ENCODE measurements at regions not wholly inside any gene's neighbourhood (a gene's known extent, or its start where the extent isn't known, plus 50 kb on each side); places are given as distances from the start of the nearest gene placed in this dataset.

DNA sequence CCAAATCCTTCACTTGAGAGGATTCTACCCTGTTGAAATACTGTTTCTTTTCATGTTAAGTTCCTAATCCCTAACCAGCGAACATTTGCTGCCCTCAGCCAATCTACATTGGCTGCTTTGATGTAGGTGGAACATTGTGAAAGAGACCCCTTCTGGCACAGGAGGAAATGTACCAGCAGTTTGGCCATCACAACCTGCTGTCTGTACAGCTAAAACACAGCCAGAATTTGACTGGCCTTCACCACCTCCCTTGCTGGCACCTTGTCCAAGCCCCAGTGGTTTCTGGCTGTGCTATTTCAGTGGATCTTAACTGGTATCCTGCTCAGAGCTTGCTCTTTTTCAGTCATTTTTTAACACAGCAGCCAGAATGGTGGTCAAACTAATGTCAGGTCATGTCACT, 202.1 kb upstream of the EPHA7 start:
- DNase-seq, result no peak

DNA sequence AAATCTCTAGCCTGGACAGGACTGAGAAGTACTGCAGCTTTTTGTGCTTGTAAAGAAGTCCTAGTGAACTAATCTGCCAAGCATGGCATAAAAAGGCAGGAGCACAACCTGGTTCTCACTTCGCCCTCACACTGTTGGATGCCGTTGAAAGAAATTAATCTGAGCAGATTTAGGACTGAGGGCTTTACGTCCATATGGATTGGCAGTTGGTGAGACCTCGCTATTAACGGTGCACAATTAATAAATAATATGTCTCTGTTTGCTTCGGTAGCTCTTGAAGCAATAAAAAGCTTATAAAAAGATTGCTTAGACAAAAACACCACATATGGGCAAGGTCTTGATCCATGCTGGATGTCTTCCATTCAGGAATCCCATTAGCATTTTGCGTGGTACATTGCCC, 185.6 kb upstream of the EPHA7 start:
- no peak for DNase-seq

DNA sequence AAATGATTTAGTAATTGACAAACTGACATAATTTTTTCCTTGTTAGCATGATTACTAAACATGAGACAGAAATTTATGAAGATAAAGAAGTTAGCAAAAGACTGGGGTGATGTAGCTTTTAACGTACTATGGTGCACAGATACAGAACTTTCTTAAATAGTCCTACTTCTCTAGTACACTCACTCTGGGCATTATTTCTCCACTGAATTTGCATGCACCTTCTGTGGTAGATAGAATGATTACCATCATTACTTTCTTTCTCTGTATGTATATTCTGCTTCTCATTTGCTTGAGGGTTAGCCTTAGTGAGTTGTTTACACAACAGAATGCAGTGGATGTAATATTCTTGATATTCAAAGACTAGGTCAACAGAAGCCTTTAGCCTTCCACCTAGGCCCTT, 173.1 kb upstream of the EPHA7 start:
- no peak for DNase-seq

DNA sequence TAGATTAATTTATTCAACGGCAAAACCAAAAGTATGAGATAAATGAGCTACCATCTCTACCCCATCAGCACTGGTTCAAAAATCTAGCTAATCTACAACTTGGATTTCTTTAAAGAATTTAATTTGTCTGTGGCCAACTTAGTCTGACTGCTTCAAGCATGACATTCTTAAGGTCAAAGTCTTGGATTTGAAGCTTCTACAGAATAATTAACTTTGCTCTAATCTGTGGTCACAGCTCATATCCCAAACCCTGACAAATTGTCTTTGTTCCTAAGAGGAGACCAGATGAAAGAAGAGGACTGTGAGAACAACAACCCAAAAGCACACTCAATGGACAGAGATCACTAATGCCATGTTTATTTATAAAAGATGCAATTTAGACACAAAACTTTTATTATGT, 166.9 kb upstream of the EPHA7 start:
- DNase-seq, result no peak

DNA sequence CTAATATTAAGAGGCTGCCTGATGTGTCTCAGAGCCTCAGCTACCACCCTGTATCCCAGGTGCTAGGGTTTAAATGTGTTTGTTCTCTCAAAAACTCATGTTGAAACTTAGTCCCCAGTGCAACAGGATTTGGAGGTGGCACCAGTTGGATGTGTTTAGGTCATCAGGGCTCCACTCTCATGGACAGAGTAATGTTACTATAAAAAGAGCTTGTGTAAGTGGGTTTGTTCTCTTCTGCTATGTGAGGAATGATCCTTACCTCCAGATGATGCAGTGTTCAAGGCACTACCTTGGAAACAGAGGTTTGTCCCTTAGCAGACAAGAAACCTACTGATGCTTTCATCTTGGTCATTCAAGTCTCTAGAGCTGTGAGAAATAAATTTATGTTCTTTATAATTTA, 164.9 kb upstream of the EPHA7 start:
- no peak for DNase-seq

DNA sequence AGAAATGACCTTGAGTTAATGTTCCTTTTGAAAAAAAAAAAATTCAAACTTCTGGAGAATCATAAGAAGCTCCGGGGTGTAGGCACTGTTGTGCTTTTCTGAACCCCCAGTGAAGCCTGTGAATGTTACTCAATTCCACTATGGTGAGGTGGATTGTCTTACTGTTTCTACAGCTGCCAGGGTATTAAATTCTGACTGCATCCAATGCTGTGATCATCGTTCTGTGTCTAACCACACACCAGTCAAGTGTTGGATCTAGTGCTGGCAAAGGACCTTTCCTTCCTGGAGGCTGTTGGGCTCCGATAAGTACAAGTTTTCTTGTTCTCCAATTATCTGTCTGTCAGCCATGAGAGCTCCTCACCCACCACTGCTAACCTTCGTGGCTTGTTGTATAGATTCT, 162.0 kb upstream of the EPHA7 start:
- DNase-seq, result no peak

DNA sequence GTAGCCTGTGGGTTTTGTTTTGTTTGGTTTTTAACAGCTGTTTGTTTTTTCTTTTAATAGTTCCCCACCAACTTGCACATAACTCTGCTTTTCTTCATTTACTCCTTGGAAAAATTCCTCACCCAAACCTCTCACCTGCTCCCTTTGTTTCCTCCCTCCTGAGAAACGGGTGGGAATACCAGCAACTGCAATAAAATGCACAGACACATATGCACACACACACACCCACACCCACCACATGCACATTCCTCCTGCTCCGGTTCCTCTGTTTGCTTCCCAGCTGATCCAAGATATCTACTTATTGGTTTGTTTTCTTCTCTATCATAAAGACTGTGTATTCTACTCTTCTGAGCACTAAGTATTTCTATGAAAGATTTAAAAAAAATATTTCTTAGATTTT, 161.1 kb upstream of the EPHA7 start:
- no peak for DNase-seq

DNA sequence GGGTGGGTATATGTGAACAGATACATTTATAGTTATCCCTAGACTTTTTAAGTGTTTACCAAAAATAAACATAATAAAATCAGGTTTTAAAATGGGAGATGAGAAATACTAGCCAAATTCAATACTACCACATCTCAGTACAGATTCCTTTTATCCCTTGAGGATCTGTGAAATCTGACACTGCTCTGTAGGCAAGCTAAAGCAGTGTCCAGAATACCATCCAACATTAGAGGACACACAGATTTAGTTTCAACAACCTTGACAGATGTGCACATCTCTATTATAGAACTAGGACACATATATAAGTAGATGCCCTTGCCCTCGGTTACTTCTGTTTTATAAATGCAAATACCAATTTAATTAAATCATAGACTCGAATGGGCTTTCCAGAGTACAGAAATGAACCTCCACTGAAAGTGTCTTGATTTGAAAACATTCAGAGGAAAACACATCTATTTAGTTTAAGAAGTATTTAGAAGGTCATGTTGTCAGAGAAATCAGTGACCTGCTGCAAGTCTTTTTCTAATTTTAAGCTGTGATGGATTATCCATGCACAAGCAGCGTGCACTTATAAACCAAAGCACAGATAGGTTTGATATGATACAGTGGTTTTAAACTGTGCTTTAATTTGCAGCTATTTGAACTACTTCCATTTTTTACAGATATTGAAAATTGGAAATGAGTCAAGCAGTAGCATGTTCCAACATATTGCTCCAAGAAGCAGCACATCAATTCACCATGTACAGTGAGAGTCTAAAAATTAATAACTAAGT, 156.3 kb upstream of the EPHA7 start:
- no peak for DNase-seq

DNA sequence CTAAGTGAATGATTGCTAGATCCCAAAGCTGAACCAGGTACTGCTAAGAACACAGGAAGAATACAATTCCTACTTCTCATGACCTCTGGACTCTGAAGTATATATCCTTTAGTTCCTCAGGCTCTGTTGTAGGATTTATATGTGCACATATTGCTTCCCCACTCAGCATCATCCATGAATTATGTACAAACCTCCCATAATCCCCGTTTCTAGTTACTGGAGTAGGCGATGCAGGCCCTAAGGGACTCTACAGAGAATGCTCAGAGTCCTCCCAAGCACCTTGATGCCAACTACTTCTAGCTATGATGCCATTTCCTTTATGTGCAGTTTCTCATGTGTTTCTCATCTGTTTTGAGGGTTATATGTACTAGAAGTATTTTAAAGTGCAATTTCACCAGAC, 154.9 kb upstream of the EPHA7 start:
- DNase-seq, result no peak

DNA sequence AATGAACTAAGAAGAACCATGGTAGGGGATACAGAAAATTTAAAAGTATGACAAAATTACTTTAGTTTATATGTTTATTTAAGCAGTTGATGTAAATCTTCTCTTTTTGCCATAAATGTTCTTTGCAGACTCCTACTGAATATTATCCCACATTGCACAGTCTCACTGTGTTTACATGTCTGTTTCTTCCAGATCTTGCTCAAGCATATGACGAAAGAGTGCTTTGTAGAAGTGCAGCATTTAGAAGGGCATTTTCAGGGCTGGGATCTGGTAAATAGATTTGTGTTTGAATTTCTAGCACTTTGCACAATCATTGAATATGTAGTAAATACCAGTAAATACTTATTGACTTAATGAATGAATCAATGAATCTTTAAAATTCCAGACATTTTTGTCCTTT, 152.0 kb upstream of the EPHA7 start:
- DNase-seq, result no peak

DNA sequence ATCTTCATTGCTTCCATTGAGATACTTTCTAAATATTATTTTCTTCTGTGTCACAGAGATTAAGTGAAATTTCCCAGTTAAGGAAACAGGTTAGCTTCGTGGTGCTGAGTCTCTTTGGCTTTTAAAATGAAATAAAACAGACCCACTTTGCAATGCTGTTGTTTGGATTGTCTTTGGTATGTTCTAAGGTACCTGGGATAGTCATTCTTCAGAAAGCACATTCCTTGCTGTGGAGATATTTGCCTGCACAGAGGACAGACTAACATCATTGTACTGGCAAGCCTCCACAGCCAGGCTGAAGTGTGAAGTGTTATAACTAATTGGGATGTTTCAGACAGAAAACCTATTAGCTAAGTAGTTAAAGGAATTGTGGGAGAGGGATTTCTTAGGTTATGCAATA, 148.8 kb upstream of the EPHA7 start:
- no peak for DNase-seq

DNA sequence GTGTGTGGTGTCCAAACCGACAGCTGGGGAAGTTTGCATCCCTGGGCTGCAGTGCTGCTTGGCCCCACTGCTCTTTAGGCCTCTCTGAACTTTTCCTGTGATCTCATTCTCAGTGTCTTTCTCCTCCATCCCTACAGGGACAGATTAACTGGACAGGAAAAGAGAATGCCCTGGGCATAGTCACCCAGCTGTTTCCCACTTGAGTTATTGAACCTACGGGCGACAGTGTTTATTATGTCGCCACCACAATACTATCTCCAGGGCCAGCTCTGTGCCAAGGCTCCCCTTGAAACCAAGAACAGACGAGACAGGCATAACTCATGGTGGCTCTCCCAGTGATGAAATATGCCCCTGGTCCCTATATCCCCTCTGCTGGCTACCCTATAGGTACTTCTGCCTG, 147.8 kb upstream of the EPHA7 start:
- DNase-seq, result no peak

DNA sequence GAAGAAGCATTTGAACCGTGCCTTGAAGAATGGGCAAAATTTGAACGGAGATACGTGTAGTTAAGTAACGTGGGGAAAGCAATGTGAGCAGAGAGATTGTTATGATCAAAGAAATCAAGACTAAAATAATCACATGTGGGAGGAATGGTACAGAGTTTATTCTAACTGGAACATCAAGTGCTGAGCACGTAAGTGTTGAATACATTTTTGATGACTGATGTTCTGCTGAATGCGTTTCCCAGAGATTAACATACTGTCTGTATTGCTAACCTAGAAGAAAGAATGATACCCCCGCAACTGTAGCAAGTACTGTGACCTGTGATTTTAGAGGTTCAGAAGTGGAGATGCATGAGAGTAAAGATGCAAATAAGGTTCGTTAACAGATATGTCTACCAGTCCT, 146.9 kb upstream of the EPHA7 start:
- DNase-seq, result no peak

DNA sequence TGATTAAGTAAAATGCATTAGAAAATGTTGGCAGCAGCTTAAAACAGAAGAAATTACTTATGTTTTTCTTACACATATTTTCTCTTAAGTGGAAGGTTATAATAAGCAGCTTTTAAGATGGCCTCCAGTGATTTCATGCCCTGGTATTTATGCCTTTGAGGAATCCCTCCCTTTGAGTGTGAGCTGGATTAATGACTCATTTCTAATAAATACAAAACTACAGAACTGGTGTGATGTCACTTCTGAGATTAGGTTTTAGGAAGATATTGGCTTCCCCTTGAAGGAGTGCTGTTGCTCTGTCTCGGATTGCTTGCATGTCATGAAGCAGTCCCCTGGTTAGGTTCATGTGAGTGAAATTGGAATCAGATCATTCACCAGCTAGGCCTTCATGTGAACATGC, 143.2 kb upstream of the EPHA7 start:
- DNase-seq, result peak; percentile 45

DNA sequence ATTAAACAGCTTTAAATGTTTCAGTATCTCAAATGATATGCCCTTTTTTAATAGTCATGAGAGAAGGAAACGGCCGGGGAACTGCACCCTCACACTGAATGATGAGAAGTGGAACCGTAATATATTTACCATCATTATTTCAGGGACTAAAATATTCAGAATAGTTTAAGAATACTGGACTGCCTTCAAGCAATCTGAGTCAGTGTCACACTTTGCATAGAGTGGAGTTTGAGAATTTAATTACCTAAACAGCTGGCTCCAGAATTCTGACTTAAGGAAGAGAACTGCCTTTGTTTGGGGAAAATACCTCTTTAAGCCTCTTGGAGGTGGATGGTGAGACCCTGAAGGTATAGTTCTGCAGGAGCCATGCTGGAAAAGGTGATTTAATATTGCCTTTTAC, 135.9 kb upstream of the EPHA7 start:
- no peak for DNase-seq

DNA sequence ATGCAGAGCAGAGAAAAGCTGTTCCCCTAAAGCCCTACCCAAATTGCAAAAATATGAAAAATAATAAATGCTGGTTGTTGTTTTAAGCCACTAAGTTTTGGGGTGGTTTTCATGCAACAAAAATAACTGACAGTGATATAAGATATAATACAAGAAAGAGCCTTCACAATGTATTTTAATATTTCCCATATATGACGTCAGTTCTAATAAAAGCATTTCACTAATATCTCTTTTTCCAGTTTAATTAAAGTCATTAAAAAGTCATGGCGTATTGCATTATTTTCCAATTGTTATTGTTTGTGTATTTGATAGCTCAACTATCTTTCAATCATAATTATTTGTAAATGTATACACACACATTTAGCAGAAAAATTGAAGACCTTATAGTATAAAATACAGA, 134.7 kb upstream of the EPHA7 start:
- DNase-seq, result no peak

DNA sequence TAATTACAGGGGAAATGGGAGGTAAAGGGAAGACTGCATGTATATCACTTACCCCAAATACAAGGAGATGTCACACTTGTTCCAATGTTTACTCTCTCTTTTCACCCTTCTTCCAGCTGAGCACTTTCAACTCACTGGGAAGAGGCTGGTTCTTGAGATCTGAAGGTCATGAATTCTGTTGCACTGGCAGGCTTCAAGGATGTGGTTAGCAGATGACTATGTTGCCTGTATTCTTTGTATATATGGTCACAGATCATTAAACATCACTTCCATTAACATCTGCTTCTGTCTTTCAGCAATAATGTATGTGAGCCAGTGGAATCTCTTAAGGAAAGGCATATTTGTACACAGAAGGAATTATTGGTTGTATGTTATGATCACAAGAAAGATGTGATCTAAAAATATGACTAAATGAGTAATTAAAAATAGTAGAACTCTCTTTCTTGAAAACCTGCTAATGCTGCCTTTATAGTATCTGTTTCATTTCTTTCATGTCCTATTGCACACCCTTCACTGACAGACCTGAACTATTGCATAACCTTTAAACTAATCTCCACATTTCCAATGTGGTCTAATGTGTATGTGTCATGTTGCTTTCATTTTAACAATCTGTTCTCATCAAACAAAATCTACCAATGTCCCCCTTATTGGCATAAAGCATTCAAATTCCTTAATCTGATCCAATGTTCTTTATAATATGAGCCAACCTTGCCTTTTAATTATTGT, 131.4 kb upstream of the EPHA7 start:
- peak; percentile 49 for DNase-seq

DNA sequence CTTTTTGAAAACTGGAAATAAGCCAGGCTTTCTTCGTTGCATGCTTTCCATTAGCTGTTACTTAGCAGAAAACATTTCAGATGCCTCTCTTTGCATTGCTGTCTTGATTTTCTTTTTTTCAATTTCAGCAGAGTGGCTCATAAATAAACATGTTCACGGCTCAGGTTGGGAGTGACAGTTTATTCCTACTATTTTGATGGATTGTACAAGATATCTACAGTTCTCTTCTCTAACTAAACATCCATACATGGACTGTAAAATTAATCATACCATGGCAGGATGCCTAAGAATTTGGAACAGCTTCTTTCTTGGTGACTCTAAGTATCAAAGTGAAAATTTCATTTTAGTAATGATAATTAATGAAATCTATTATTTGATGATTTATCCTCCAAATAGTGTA, 130.5 kb upstream of the EPHA7 start:
- no peak for DNase-seq

DNA sequence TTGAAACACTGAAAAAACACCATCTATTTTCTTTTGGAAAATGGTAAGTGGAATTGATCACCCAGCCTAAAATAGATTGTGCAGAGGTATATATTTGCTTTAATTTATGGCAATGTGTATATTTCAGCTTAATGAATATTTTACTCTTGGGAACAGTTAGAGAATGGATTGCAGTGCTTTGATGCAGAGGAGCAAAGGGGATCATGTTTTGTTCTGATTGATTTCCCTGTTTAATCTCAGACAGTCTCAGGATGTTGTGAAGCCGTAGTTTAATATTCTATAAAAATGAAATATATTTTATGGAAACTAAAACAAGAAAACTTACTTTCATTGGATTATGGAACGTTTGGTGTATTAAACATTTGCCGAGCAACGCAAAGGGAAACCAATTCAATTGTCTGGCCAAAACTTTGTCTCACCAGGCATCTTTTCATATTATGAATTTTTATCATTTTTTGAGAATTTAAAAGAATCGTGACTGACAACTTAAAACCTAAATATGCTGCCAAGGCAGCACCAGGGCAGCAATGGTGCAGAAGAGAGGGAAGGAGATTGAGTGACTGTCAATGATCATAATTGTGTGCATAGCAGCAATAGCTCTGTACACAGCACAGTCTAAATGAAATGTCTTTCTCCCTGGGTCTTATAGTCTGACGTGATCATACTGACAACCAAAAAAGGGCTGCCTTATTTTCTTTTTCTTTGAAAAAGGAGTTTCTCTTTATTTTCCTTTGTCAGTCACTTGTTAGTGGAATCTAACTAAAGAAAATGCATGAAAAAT, 105.5 kb upstream of the EPHA7 start:
- no peak for DNase-seq

DNA sequence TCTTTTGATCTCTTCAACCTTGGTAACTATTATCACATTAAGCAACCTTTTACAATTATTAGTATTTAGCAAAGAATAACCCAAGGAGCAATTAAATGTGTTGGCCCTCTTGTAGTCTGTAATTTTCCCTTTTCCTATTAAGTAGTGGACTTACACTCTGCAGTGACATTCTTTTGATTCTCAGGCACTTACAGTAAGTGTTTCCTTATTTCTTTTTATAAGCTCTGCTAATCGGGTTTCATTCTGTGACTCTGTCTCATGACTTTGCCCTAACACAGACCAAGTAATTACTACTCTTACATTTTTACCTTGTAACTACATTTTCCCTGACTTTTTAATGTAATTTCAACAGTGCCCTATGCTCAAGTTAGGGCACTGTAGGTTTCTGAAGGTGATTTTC, 104.0 kb upstream of the EPHA7 start:
- no peak for DNase-seq

DNA sequence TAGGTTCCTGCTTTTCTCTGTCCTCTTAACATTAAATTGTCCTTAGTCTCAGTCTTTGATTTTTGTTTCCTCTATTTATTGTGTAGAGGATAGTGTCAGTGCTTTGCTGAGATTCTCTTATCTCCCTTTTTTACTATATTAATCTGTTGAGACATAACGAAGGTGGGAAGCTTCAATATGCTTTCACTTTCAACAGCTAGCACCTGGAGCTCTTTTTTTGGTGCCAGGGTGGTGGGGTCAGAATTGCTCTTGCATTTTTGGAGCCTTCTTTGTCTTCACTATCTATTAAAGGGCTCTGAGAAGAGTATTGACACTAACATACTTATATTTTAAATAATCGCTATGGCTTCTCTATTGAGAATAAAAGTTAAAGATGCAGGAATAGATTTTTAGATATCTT, 97.1 kb upstream of the EPHA7 start:
- no peak for DNase-seq

DNA sequence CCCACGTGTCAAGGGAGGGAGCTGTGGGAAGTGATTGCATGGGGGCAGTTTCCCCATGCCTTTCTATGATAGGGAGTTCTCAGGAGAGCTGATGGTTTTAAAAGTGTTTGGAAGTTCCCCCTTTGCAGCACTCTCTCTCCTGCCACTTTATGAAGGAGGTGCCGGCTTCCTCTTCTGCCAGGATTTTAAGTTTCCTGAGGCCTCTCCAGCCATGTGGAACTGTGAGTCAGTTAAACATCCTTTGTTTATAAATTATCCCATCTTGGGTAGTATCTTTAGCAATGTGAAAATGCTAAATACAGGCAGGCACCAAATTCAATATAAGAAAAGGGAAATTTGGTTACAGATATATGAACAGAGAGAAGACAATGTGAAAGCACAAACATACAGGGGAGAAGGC, 96.4 kb upstream of the EPHA7 start:
- peak; percentile 51 for DNase-seq

DNA sequence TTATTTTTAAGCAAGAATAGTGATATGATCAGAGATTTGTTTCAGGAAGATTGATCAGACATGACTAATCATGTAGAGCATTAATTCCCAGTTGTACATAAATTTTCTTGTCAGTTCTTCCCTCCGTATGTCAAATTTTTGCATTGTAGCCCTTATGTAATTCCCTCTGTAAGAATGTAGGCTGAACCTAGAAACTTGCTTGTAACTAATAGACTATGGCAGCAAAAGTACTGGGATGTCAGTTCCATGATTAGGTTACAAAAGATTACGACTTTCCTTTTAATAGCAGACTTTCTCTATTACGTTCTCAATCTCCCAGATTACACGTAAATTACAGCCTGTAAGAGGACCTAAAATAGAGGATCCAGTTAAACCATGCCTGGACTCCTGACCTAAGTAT, 79.4 kb upstream of the EPHA7 start:
- DNase-seq, result no peak

DNA sequence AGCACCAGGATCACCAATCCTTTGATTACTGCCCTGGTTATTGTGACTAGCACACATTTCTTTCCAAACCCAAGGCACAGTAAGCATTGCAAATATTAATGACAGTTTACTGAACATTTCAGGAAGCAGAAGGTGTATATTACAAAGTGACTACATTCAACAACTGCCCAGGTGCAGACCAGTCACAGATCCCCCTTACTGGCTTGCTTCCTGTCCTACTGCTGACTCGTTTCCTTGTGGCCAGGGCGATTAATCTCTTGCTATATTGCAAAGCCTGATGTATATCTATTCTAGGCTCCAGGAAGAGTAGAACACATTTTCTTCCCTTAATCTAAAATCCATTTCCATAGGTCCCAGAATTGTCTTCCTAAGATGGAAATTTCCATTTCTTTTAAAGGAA, 77.2 kb upstream of the EPHA7 start:
- DNase-seq, result no peak

Data from kidney glomerular epithelial cell (primary cell).